Transverse colon (tissue), 4 donors: ENCODE measurements at regions not wholly inside any gene's neighbourhood (a gene's known extent, or its start where the extent isn't known, plus 50 kb on each side); places are given as distances from the start of the nearest gene placed in this dataset.

Source experiments
- EP300 ChIP-seq: sonication (generic); formaldehyde crosslinking; IDR thresholded peaks from one replicate; pipeline ENCODE4 v1.6.1; 2017; ENCODE audit warnings: antibody characterized with exemption, low read depth
- POLR2A ChIP-seq: fragments of 450-650 bp; IDR thresholded peaks from one replicate; pipeline ENCODE4 v1.6.1; 2016; ENCODE audit warnings: antibody characterized with exemption, mild to moderate bottlenecking, moderate library complexity
- POLR2AphosphoS5 ChIP-seq, 3 donors: sonication (generic); formaldehyde crosslinking; IDR thresholded peaks; one replicate each; pipeline ENCODE4 v1.6.1; 2016; ENCODE audit warnings: antibody characterized with exemption in 3 of 3
- TF ChIP-seq, protein P1 (sequence below), 5 experiments: fragments of 200-600 bp in 3 of 5; fragments of 450-650 bp in 2 of 5; sonication (generic) in 3 of 5; IDR thresholded peaks; 1 replicate in 2 of 5; 2 replicates in 3 of 5; pipeline ENCODE4 v1.5.1; 2016 to 2017; ENCODE audit warnings: antibody characterized with exemption in 5 of 5, inconsistent platforms in 3 of 5, mild to moderate bottlenecking in 2 of 5, moderate library complexity in 1 of 5

- TF ChIP-seq, protein P1, sequence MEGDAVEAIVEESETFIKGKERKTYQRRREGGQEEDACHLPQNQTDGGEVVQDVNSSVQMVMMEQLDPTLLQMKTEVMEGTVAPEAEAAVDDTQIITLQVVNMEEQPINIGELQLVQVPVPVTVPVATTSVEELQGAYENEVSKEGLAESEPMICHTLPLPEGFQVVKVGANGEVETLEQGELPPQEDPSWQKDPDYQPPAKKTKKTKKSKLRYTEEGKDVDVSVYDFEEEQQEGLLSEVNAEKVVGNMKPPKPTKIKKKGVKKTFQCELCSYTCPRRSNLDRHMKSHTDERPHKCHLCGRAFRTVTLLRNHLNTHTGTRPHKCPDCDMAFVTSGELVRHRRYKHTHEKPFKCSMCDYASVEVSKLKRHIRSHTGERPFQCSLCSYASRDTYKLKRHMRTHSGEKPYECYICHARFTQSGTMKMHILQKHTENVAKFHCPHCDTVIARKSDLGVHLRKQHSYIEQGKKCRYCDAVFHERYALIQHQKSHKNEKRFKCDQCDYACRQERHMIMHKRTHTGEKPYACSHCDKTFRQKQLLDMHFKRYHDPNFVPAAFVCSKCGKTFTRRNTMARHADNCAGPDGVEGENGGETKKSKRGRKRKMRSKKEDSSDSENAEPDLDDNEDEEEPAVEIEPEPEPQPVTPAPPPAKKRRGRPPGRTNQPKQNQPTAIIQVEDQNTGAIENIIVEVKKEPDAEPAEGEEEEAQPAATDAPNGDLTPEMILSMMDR (IDR thresholded peaks at IDR 0.05), result no peak
- TF ChIP-seq POLR2A (no peak), EP300 (no peak), POLR2AphosphoS5 (IDR thresholded peaks at IDR 0.05) (no peak)
Measured at GRCh38 chr6:141439513-141439912, 693.2 kb upstream of the GJE1 start.
